ENCODE measurements at regions not wholly inside any gene's neighbourhood (a gene's known extent, or its start where the extent isn't known, plus 50 kb on each side); places are given as distances from the start of the nearest gene placed in this dataset.

DNA sequence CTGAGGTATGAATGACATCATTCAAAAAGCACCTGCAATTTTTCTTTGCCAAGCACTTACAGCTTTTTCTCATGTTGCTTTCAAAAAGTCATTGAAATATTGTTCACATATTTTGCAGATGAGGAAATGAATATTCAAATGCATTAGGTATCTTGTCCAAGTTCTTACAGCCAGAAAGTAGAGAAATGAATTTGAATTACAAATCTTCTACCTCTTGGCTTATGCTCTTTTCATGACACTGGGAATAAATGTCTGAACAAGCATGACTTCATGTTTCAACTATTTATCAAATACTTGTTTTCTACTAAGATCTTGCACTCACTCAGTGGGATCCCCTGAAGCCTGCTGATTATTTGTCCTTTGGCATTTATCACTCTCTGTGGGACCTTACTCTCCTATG is 267.2 kb upstream of the BTG1 start:
- TF ChIP-seq EZH2 (IDR thresholded peaks at IDR 0.05) (no peak), EZH2phosphoT487 (IDR thresholded peaks at IDR 0.05) (no peak)
- TF ChIP-seq, protein P1, sequence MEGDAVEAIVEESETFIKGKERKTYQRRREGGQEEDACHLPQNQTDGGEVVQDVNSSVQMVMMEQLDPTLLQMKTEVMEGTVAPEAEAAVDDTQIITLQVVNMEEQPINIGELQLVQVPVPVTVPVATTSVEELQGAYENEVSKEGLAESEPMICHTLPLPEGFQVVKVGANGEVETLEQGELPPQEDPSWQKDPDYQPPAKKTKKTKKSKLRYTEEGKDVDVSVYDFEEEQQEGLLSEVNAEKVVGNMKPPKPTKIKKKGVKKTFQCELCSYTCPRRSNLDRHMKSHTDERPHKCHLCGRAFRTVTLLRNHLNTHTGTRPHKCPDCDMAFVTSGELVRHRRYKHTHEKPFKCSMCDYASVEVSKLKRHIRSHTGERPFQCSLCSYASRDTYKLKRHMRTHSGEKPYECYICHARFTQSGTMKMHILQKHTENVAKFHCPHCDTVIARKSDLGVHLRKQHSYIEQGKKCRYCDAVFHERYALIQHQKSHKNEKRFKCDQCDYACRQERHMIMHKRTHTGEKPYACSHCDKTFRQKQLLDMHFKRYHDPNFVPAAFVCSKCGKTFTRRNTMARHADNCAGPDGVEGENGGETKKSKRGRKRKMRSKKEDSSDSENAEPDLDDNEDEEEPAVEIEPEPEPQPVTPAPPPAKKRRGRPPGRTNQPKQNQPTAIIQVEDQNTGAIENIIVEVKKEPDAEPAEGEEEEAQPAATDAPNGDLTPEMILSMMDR (IDR thresholded peaks at IDR 0.05): no peak

Data from neural progenitor cell (in vitro differentiated cells).